Forelimb muscle (tissue), 1 donor: ENCODE measurements at regions not wholly inside any gene's neighbourhood (a gene's known extent, or its start where the extent isn't known, plus 50 kb on each side); places are given as distances from the start of the nearest gene placed in this dataset.
"Not testable (repeated sequence)": the region's sequence is repeated elsewhere in the genome, so short reads cannot be mapped to it uniquely, and the experiment has no call there.

Source experiments
- DNase-seq: peaks from one replicate; pipeline ENCODE4 v3.0.0-alpha.2; 2013; ENCODE audit warnings: low read depth

DNA sequence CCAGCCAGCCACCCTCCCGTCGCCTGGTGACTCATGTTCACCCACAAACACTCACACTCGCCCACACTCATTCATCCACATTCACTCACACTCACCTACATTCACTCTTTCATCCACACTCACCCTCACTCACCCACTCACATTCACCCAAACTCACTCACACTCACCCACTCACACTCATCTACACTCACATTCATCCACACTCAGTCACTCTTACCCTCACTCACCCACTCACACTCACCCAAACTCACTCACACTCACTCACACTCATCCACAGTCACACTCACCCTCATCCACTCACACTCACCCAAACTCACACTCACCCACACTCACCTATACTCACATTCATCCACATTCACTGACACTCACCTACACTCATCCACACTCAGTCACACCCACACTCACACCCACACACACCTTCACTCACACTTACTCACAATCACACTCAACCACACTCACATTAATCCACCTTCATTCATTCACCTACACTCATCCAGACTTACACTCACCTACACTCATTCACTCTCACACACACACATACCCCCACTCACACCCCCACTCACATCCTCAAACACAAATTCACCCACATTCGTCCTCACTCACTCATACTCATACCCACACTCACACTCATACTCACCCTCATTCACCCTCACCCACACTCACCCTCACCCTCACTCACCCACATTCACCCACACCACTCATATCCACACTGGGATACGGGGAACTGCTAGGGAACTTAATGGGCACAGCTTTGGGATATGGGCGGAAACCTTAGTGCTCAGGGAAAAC is 2221.6 kb upstream of the AGA start:
- DNase-seq, result no peak

GRCh38 chr4:179664430-179665027 is 2222.3 kb upstream of the AGA start:
- no peak for DNase-seq

DNA sequence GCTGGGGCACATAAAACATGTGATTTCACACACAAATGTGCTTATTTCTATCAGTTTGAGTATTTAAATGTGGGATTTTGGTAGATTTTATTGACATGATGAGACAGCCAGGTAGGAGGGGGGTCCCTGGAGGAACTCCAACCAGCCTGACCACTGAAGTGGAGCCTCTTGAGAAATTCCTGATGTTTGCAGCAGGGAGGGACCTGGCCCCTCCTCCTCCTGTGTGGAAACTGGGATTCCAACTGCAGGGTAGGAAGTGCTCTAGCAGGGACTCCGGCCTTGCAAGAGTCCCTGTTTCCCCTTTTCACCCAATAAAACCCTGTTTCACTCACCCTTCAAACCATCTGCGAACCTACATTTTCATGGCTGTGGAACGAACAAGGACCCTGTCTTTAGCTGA is 2224.0 kb upstream of the AGA start:
- DNase-seq, result no peak

GRCh38 chr4:179671609-179672008 is 2229.4 kb upstream of the AGA start:
- no peak for DNase-seq

- DNase-seq, result no peak
These were observed 2236.0 kb upstream of the AGA start for GRCh38 chr4:179678093-179678814.

DNA sequence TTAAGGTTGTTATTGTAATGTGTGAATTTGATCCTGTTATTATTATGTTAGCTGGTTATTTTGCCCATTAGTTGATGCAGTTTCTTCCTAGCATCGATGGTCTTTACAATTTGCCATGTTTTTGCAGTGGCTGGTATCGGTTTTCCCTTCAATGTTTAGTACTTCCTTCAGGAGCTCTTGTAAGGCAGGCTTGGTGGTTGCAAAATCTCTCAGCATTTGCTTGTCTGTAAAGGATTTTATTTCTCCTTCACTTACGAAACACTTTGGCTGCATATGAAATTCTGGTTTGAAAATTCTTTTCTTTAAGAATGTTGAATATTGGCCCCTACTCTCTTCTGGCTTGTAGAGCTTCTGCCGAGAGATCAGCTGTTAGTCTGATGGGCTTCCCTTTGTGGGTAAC is 2241.4 kb upstream of the AGA start:
- not testable (repeated sequence) for DNase-seq

GRCh38 chr4:179692222-179692621 is 2250.0 kb upstream of the AGA start:
- DNase-seq, result no peak

DNA sequence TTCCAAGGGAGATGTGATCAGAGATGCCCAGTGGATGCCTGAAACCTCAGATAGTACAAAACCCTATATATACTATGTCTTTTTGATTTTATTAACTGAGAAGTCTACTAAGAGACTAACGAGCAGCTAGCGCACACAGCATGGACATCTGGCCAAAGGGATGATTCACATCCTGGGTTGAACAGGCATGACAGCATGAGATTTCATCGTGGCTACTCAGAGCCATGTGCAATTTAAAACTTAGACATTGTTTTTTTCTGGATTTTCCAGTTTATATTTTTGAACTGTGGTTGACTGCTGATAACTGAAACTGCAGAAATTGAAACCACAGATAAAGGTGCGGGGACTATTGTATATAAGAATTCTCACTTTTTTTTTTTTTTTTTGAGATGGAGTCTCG is 2252.9 kb upstream of the AGA start:
- DNase-seq, result no peak

DNA sequence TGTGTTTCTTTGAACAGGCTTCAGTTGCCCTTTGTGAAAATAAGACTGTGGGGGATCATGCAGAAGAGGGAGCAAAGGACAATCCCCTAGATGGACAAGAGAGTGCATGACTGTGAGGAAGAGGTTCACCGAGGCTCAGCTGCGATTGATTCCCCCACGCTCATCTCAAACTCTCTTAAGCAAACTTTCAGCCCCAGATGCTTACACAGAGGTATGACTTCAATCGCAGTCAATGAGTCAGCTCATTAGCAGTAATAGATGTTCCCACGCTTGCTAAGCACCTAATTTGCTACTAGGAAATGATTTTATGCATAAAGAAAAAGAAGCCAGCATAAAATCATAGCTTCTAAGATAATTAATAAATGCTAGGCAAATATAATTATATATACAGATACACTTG is 2256.1 kb upstream of the AGA start:
- no peak for DNase-seq

GRCh38 chr4:179709961-179710624 is 2267.9 kb upstream of the AGA start:
- DNase-seq, result no peak

GRCh38 chr4:179719766-179720450 is 2277.7 kb upstream of the AGA start:
- no peak for DNase-seq

DNA sequence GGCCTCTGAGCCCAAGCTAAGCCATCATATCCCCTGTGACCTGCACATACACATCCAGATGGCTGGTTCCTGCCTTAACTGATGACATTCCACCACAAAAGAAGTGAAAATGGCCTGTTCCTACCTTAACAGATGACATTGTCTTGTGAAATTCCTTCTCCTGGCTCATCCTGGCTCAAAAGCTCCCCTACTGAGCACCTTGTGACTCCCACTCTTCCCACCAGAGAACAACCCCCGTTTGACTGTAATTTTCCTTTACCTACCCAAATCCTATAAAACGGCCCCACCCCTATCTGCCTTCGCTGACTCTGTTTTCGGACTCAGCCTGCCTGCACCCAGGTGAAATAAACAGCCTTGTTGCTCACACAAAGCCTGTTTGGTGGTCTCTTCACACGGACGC is 2284.3 kb upstream of the AGA start:
- not testable (repeated sequence) for DNase-seq

GRCh38 chr4:179728305-179728704 is 2286.1 kb upstream of the AGA start:
- DNase-seq, result no peak

- not testable (repeated sequence) for DNase-seq
These were observed 2294.6 kb upstream of the AGA start for GRCh38 chr4:179736820-179737219.

GRCh38 chr4:179738822-179739221 is 2296.6 kb upstream of the AGA start:
- DNase-seq, result no peak

GRCh38 chr4:179747218-179747910 is 2305.1 kb upstream of the AGA start:
- DNase-seq, result no peak

DNA sequence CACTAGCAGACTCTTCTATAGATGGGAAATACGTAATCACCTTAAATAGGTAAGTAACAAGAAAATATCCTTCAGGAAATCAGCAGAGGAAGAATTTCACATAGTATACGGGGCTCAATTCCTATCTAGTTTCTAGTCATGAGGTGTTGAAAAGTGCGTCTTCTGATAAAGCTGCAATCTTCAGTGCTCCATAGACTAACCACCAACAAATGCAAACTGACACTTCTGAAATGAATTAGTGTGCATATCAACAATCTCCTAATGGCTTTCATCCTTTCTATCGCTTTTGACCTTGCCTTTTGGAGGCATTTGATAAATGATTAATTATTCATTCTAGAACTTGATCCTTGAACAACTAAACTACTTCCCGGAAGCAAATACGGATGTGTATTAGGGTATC is 2306.6 kb upstream of the AGA start:
- no peak for DNase-seq

- DNase-seq, result no peak
These were observed 2308.1 kb upstream of the AGA start for GRCh38 chr4:179750374-179750773.

GRCh38 chr4:179751669-179752068 is 2309.4 kb upstream of the AGA start:
- no peak for DNase-seq

DNA sequence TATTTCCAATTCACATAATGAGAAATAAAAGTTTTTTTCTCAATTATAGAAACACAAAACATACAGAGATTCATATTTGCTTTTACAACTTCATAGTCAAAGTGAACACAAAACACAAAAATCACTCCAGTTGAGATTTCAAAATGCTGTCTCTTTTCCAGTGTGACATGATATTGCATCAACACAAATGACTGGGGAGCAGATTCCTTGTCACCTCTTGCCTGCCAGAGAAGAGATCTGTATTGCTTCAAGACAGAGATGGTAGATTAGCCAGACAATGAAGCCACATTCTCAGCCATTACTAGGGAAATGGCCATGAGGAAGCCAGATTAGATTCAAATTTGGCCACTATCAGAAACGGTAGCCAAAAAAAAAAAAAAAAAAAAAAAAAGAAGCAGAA is 2313.1 kb upstream of the AGA start:
- DNase-seq, result no peak

GRCh38 chr4:179757641-179758040 is 2315.4 kb upstream of the AGA start:
- no peak for DNase-seq
